HepG2 (cell line): ENCODE measurements at regions not wholly inside any gene's neighbourhood (a gene's known extent, or its start where the extent isn't known, plus 50 kb on each side); places are given as distances from the start of the nearest gene placed in this dataset.
A peak's percentile ranks its signal among the peaks of the same experiment; 100 is the strongest.

Experiments used
- ARNT2 ChIP-seq: sonication (generic); formaldehyde crosslinking; IDR thresholded peaks from 2 replicates; pipeline ENCODE4 v1.8.0; 2022; ENCODE audit warnings: mild to moderate bottlenecking, low read depth, missing genetic modification reagents, moderate library complexity
- CBX5 ChIP-seq: sonication (generic); formaldehyde crosslinking; IDR thresholded peaks from 2 replicates; pipeline ENCODE4 v1.4.0; 2020; ENCODE audit warnings: missing genetic modification reagents, borderline replicate concordance
- ELF4 ChIP-seq: sonication (generic); formaldehyde crosslinking; IDR thresholded peaks from 2 replicates; pipeline ENCODE4 v1.5.0; 2020; ENCODE audit warnings: missing genetic modification reagents, mild to moderate bottlenecking, moderate library complexity, borderline replicate concordance
- MTF1 ChIP-seq: sonication (generic); formaldehyde crosslinking; IDR thresholded peaks from 2 replicates; pipeline ENCODE4 v1.5.0; 2020; ENCODE audit warnings: missing genetic modification reagents
- MXI1 ChIP-seq: IDR thresholded peaks from 3 replicates; pipeline ENCODE4 v1.6.1; 2012; ENCODE audit warnings: low read depth, low read length, inconsistent platforms, borderline replicate concordance
- POLR2G ChIP-seq: fragments of 200-400 bp; formaldehyde crosslinking; IDR thresholded peaks from 2 replicates; pipeline ENCODE4 v1.6.1; 2018; ENCODE audit warnings: mild to moderate bottlenecking, low read depth, low read length, moderate library complexity
- RFXANK ChIP-seq: IDR thresholded peaks from 2 replicates; pipeline ENCODE4 v1.6.1; 2016
- SALL2 ChIP-seq: sonication (generic); formaldehyde crosslinking; IDR thresholded peaks from 2 replicates; pipeline ENCODE4 v1.8.1; 2023; ENCODE audit warnings: mild to moderate bottlenecking, missing genetic modification reagents, inconsistent platforms
- TAF1 ChIP-seq: sonication (generic); formaldehyde crosslinking; IDR thresholded peaks from 2 replicates; pipeline ENCODE4 v1.4.0; 2020; ENCODE audit warnings: missing genetic modification reagents
- TBX3 ChIP-seq: fragments of 450-650 bp; IDR thresholded peaks from 2 replicates; pipeline ENCODE4 v1.6.1; 2017; ENCODE audit warnings: antibody characterized with exemption, mild to moderate bottlenecking, inconsistent platforms, borderline replicate concordance
- TCF12 ChIP-seq, 2 experiments: fragments of 450-650 bp in 1 of 2; sonication (generic) in 1 of 2; formaldehyde crosslinking in 1 of 2; IDR thresholded peaks; 2 replicates each; pipeline versions ENCODE4 v1.6.1 to v1.8.0; 2017 to 2022; ENCODE audit warnings: antibody characterized with exemption in 1 of 2, mild to moderate bottlenecking in 1 of 2, missing genetic modification reagents in 1 of 2, moderate library complexity in 1 of 2
- ZBTB21 ChIP-seq: sonication (generic); formaldehyde crosslinking; IDR thresholded peaks from 2 replicates; pipeline ENCODE4 v1.4.0; 2020; ENCODE audit warnings: missing genetic modification reagents
- ZFYVE20 ChIP-seq: sonication (generic); formaldehyde crosslinking; IDR thresholded peaks from 2 replicates; pipeline ENCODE4 v1.8.0; 2023; ENCODE audit warnings: low read depth, mild to moderate bottlenecking, moderate library complexity, missing genetic modification reagents, borderline replicate concordance
- ZIK1 ChIP-seq: sonication (generic); formaldehyde crosslinking; IDR thresholded peaks from 2 replicates; pipeline ENCODE4 v1.5.0; 2020; ENCODE audit warnings: mild to moderate bottlenecking, low read depth, missing genetic modification reagents, borderline replicate concordance
- ZNF263 ChIP-seq: sonication (generic); formaldehyde crosslinking; IDR thresholded peaks from 2 replicates; pipeline ENCODE4 v1.4.0; 2020; ENCODE audit warnings: missing genetic modification reagents
- ZNF337 ChIP-seq: sonication (generic); formaldehyde crosslinking; IDR thresholded peaks from 2 replicates; pipeline ENCODE4 v1.5.1; 2020; ENCODE audit warnings: missing genetic modification reagents, low read depth, mild to moderate bottlenecking, borderline replicate concordance
- ZNF460 ChIP-seq: sonication (generic); formaldehyde crosslinking; IDR thresholded peaks from 2 replicates; pipeline ENCODE4 v1.5.1; 2020; ENCODE audit warnings: missing genetic modification reagents, mild to moderate bottlenecking, borderline replicate concordance
- ZNF773 ChIP-seq: sonication (generic); formaldehyde crosslinking; IDR thresholded peaks from 2 replicates; pipeline ENCODE4 v1.4.0; 2020; ENCODE audit warnings: missing genetic modification reagents, borderline replicate concordance
- TF ChIP-seq, protein P1 (sequence below): sonication (generic); formaldehyde crosslinking; IDR thresholded peaks from 2 replicates; pipeline ENCODE4 v1.4.0; 2020; ENCODE audit warnings: missing genetic modification reagents
- TF ChIP-seq, protein P2 (sequence below): sonication (generic); formaldehyde crosslinking; IDR thresholded peaks from 2 replicates; pipeline ENCODE4 v1.8.0; 2022; ENCODE audit warnings: mild to moderate bottlenecking, missing genetic modification reagents
- TF ChIP-seq, protein P3 (sequence below): sonication (generic); formaldehyde crosslinking; IDR thresholded peaks from 2 replicates; pipeline ENCODE4 v1.4.0; 2020; ENCODE audit warnings: mild to moderate bottlenecking, low read depth, missing genetic modification reagents

- TF ChIP-seq, protein P1, sequence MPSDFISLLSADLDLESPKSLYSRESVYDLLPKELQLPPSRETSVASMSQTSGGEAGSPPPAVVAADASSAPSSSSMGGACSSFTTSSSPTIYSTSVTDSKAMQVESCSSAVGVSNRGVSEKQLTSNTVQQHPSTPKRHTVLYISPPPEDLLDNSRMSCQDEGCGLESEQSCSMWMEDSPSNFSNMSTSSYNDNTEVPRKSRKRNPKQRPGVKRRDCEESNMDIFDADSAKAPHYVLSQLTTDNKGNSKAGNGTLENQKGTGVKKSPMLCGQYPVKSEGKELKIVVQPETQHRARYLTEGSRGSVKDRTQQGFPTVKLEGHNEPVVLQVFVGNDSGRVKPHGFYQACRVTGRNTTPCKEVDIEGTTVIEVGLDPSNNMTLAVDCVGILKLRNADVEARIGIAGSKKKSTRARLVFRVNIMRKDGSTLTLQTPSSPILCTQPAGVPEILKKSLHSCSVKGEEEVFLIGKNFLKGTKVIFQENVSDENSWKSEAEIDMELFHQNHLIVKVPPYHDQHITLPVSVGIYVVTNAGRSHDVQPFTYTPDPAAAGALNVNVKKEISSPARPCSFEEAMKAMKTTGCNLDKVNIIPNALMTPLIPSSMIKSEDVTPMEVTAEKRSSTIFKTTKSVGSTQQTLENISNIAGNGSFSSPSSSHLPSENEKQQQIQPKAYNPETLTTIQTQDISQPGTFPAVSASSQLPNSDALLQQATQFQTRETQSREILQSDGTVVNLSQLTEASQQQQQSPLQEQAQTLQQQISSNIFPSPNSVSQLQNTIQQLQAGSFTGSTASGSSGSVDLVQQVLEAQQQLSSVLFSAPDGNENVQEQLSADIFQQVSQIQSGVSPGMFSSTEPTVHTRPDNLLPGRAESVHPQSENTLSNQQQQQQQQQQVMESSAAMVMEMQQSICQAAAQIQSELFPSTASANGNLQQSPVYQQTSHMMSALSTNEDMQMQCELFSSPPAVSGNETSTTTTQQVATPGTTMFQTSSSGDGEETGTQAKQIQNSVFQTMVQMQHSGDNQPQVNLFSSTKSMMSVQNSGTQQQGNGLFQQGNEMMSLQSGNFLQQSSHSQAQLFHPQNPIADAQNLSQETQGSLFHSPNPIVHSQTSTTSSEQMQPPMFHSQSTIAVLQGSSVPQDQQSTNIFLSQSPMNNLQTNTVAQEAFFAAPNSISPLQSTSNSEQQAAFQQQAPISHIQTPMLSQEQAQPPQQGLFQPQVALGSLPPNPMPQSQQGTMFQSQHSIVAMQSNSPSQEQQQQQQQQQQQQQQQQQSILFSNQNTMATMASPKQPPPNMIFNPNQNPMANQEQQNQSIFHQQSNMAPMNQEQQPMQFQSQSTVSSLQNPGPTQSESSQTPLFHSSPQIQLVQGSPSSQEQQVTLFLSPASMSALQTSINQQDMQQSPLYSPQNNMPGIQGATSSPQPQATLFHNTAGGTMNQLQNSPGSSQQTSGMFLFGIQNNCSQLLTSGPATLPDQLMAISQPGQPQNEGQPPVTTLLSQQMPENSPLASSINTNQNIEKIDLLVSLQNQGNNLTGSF, result peak; percentile 53; the same call in 1 of the 2 replicates
- TF ChIP-seq ZNF263, result peak; percentile 54
- TF ChIP-seq RFXANK, result no peak
- TF ChIP-seq ARNT2 (CRISPR knock-in tag), result peak; percentile 94
- peak; percentile 46; the same call in 1 of the 2 replicates for TF ChIP-seq TBX3
- peak; percentile 88 for TF ChIP-seq POLR2G
- TF ChIP-seq ZBTB21 (CRISPR knock-in tag), result peak; percentile 66
- no peak for TF ChIP-seq ZNF337
- peak; percentile 71; the same call in 1 of the 3 replicates for TF ChIP-seq MXI1
- TF ChIP-seq ZNF460 (CRISPR knock-in tag), result no peak
- 0 out of 2 replicates have a peak, but pooled peaks have one; percentile 55 for TF ChIP-seq MTF1 (CRISPR knock-in tag)
- peak; percentile 56; the same call in 1 of the 2 replicates for TF ChIP-seq ZNF773
- peak; percentile 85 for TF ChIP-seq ELF4 (CRISPR knock-in tag)
- no peak for TF ChIP-seq TCF12 (IDR thresholded peaks at IDR 0.05)
- TF ChIP-seq TCF12 (CRISPR knock-in tag; IDR thresholded peaks at IDR 0.05), result 0 out of 2 replicates have a peak, but pooled peaks have one; percentile 28
- peak; percentile 77 for TF ChIP-seq SALL2
- 0 out of 2 replicates have a peak, but pooled peaks have one; percentile 41 for TF ChIP-seq ZFYVE20 (CRISPR knock-in tag)
- TF ChIP-seq CBX5 (CRISPR knock-in tag), result peak; percentile 65; the same call in 1 of the 2 replicates
- TF ChIP-seq, protein P2, sequence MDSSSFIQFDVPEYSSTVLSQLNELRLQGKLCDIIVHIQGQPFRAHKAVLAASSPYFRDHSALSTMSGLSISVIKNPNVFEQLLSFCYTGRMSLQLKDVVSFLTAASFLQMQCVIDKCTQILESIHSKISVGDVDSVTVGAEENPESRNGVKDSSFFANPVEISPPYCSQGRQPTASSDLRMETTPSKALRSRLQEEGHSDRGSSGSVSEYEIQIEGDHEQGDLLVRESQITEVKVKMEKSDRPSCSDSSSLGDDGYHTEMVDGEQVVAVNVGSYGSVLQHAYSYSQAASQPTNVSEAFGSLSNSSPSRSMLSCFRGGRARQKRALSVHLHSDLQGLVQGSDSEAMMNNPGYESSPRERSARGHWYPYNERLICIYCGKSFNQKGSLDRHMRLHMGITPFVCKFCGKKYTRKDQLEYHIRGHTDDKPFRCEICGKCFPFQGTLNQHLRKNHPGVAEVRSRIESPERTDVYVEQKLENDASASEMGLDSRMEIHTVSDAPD (CRISPR knock-in tag), result no peak
- peak; percentile 83 for TF ChIP-seq TAF1 (CRISPR knock-in tag)
- TF ChIP-seq, protein P3, sequence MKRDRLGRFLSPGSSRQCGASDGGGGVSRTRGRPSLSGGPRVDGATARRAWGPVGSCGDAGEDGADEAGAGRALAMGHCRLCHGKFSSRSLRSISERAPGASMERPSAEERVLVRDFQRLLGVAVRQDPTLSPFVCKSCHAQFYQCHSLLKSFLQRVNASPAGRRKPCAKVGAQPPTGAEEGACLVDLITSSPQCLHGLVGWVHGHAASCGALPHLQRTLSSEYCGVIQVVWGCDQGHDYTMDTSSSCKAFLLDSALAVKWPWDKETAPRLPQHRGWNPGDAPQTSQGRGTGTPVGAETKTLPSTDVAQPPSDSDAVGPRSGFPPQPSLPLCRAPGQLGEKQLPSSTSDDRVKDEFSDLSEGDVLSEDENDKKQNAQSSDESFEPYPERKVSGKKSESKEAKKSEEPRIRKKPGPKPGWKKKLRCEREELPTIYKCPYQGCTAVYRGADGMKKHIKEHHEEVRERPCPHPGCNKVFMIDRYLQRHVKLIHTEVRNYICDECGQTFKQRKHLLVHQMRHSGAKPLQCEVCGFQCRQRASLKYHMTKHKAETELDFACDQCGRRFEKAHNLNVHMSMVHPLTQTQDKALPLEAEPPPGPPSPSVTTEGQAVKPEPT (CRISPR knock-in tag), result 0 out of 2 replicates have a peak, but pooled peaks have one; percentile 38
- no peak for TF ChIP-seq ZIK1 (CRISPR knock-in tag)
Observed at GRCh38 chr2:61764035-61764800, 89.6 kb downstream of the FAM161A start (continued).
